ENCODE measurements at regions not wholly inside any gene's neighbourhood (a gene's known extent, or its start where the extent isn't known, plus 50 kb on each side); places are given as distances from the start of the nearest gene placed in this dataset.

- no peaks in the 10 kb centered on the region for H3K36me3 Mint-ChIP-seq (ENCODE audit: insufficient read depth, unreplicated experiment)
- H3K27ac Mint-ChIP-seq (ENCODE audit: unreplicated experiment): no peak overlapping the region
- no peak for DNase-seq
- no peak for TF ChIP-seq CTCF (IDR thresholded peaks at IDR 0.05; ENCODE audit: unreplicated experiment)
- H3K4me1 Mint-ChIP-seq (ENCODE audit: low read depth, unreplicated experiment): no peaks in the 10 kb centered on the region
- BruUV-seq (replicated peaks): no TSS peak
- intact Hi-C loops (cut with micrococcal nuclease; ENCODE audit: unreplicated experiment): no loop called here
- no peaks in the 10 kb centered on the region for H3K9me3 Mint-ChIP-seq (ENCODE audit: low read depth, unreplicated experiment)
- CTCF ChIA-PET: no interaction called here
- H3K4me3 Mint-ChIP-seq (ENCODE audit: low read depth, unreplicated experiment): no peak overlapping the region
- no peaks in the 10 kb centered on the region for H3K27me3 Mint-ChIP-seq (ENCODE audit: unreplicated experiment)
Measured at GRCh38 chr21:28263974-28264373, 728.7 kb downstream of the LTN1 start.

DNA sequence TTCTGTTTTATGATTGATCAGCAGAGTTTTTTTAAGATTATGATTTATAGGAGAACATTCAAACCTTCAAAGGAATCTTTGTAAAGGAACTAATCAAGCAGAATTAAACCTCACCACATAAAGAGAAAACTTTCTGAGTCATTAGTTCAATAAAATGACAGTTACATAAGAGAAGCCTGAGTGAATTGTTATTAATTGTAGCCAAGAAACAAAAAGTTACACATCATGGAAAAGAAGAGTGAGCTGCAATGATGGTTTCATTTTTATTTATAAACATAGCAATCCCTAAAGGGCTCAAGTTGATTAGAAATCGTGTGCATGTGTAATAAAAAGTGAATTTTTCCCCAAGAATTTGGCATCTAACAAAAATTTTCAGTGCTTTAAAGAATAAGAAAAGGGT is 731.4 kb downstream of the LTN1 start:
- BruUV-seq (replicated peaks): no TSS peak
- Mint-ChIP-seq H3K9me3 (ENCODE audit: low read depth, unreplicated experiment) (no peaks in the 10 kb centered on the region), H3K27me3 (ENCODE audit: unreplicated experiment) (no peaks in the 10 kb centered on the region), H3K36me3 (ENCODE audit: insufficient read depth, unreplicated experiment) (no peaks in the 10 kb centered on the region), H3K27ac (ENCODE audit: unreplicated experiment) (no peak overlapping the region), H3K4me1 (ENCODE audit: low read depth, unreplicated experiment) (peaks cover 18% of the 10 kb centered on the region), H3K4me3 (ENCODE audit: low read depth, unreplicated experiment) (no peak overlapping the region)
- no peak for TF ChIP-seq CTCF (IDR thresholded peaks at IDR 0.05; ENCODE audit: unreplicated experiment)
- no peak for DNase-seq
- intact Hi-C loops (cut with micrococcal nuclease; ENCODE audit: unreplicated experiment): no loop called here
- CTCF ChIA-PET: no interaction called here

GRCh38 chr21:28257276-28257675 is 735.4 kb downstream of the LTN1 start:
- no peak for DNase-seq
- no TSS peak for BruUV-seq (replicated peaks)
- Mint-ChIP-seq H3K4me1 (ENCODE audit: low read depth, unreplicated experiment) (peaks cover 26% of the 10 kb centered on the region), H3K9me3 (ENCODE audit: low read depth, unreplicated experiment) (no peaks in the 10 kb centered on the region), H3K36me3 (ENCODE audit: insufficient read depth, unreplicated experiment) (no peaks in the 10 kb centered on the region), H3K4me3 (ENCODE audit: low read depth, unreplicated experiment) (no peak overlapping the region), H3K27me3 (ENCODE audit: unreplicated experiment) (no peaks in the 10 kb centered on the region), H3K27ac (ENCODE audit: unreplicated experiment) (no peak overlapping the region)
- CTCF ChIA-PET: no interaction called here
- no peak for TF ChIP-seq CTCF (IDR thresholded peaks at IDR 0.05; ENCODE audit: unreplicated experiment)
- intact Hi-C loops (cut with micrococcal nuclease; ENCODE audit: unreplicated experiment): no loop called here

- no peak for TF ChIP-seq CTCF (IDR thresholded peaks at IDR 0.05; ENCODE audit: unreplicated experiment)
- CTCF ChIA-PET: no interaction called here
- no TSS peak for BruUV-seq (replicated peaks)
- Mint-ChIP-seq H3K4me1 (ENCODE audit: low read depth, unreplicated experiment) (peaks cover 26% of the 10 kb centered on the region), H3K27me3 (ENCODE audit: unreplicated experiment) (no peaks in the 10 kb centered on the region), H3K27ac (ENCODE audit: unreplicated experiment) (no peak overlapping the region), H3K4me3 (ENCODE audit: low read depth, unreplicated experiment) (no peak overlapping the region), H3K9me3 (ENCODE audit: low read depth, unreplicated experiment) (no peaks in the 10 kb centered on the region), H3K36me3 (ENCODE audit: insufficient read depth, unreplicated experiment) (no peaks in the 10 kb centered on the region)
- no peak for DNase-seq
- intact Hi-C loops (cut with micrococcal nuclease; ENCODE audit: unreplicated experiment): no loop called here
Measured at GRCh38 chr21:28256837-28257236, 735.8 kb downstream of the LTN1 start.

DNA sequence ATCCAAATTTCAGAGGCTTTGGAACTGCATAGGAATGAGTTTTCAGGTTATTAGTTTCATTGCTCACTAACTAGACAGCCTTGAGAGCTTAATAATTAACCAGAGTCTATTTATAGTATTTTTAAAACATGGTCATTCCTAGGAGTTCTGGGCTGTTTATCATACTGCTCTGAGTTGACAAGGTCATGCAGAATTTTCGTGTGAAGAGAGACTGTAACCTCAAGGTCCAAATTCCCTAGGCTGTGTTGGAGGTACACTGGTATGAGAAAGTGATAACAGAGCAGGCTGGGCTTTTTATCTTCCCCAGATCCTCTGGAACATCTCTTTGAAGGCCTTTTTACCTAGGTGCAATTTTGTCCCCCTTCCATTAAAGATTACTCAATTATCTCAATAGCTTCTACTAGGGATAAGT is 736.3 kb downstream of the LTN1 start:
- no peaks in the 10 kb centered on the region for H3K9me3 Mint-ChIP-seq (ENCODE audit: low read depth, unreplicated experiment)
- CTCF ChIA-PET: interaction anchor here (0.6 kb wide), 1 partner anchor 267 kb away, joined by 4 read pairs; no protein-coding TSS in a partner anchor
- no peak for TF ChIP-seq CTCF (IDR thresholded peaks at IDR 0.05; ENCODE audit: unreplicated experiment)
- peaks cover 26% of the 10 kb centered on the region for H3K4me1 Mint-ChIP-seq (ENCODE audit: low read depth, unreplicated experiment)
- no peak overlapping the region for H3K27ac Mint-ChIP-seq (ENCODE audit: unreplicated experiment)
- H3K4me3 Mint-ChIP-seq (ENCODE audit: low read depth, unreplicated experiment): no peak overlapping the region
- DNase-seq: no peak
- no peaks in the 10 kb centered on the region for H3K36me3 Mint-ChIP-seq (ENCODE audit: insufficient read depth, unreplicated experiment)
- intact Hi-C loops (cut with micrococcal nuclease; ENCODE audit: unreplicated experiment): no loop called here
- H3K27me3 Mint-ChIP-seq (ENCODE audit: unreplicated experiment): no peaks in the 10 kb centered on the region
- no TSS peak for BruUV-seq (replicated peaks)
